ENCODE measurements at regions not wholly inside any gene's neighbourhood (a gene's known extent, or its start where the extent isn't known, plus 50 kb on each side); places are given as distances from the start of the nearest gene placed in this dataset.

- DNase-seq: no peak
Observed at GRCh38 chr5:164742025-164742424, 1236.6 kb downstream of the MAT2B start.

- DNase-seq: no peak
Observed at GRCh38 chr5:164746723-164747122, 1241.3 kb downstream of the MAT2B start.

GRCh38 chr5:164747371-164747770, 1242.0 kb downstream of the MAT2B start:
- no peak for DNase-seq

GRCh38 chr5:164748861-164749260, 1243.4 kb downstream of the MAT2B start:
- no peak for DNase-seq

GRCh38 chr5:164753434-164753833, 1248.0 kb downstream of the MAT2B start:
- no peak for DNase-seq

- DNase-seq: no peak
Observed at GRCh38 chr5:164763206-164763605, 1257.8 kb downstream of the MAT2B start.

- DNase-seq: no peak
Observed at GRCh38 chr5:164772122-164772521, 1266.7 kb downstream of the MAT2B start.

- DNase-seq: no peak
Observed at GRCh38 chr5:164784230-164784629, 1278.8 kb downstream of the MAT2B start.

- DNase-seq: no peak
Observed at GRCh38 chr5:164798110-164798509, 1292.7 kb downstream of the MAT2B start.

- no peak for DNase-seq
Observed at GRCh38 chr5:164799391-164799790, 1294.0 kb downstream of the MAT2B start.

- no peak for DNase-seq
Observed at GRCh38 chr5:164801910-164802309, 1296.5 kb downstream of the MAT2B start.

- DNase-seq: no peak
Observed at GRCh38 chr5:164809821-164810220, 1304.4 kb downstream of the MAT2B start.

GRCh38 chr5:164818445-164818844, 1313.0 kb downstream of the MAT2B start:
- DNase-seq: no peak

GRCh38 chr5:164824671-164825070, 1319.3 kb downstream of the MAT2B start:
- DNase-seq: no peak

- DNase-seq: no peak
Observed at GRCh38 chr5:164832516-164832915, 1327.1 kb downstream of the MAT2B start.

GRCh38 chr5:164844348-164844747, 1338.9 kb downstream of the MAT2B start:
- no peak for DNase-seq

GRCh38 chr5:164860896-164861295, 1355.5 kb downstream of the MAT2B start:
- no peak for DNase-seq

- DNase-seq: no peak
Observed at GRCh38 chr5:164861610-164862009, 1356.2 kb downstream of the MAT2B start.

- no peak for DNase-seq
Observed at GRCh38 chr5:164868761-164869160, 1363.3 kb downstream of the MAT2B start.

- DNase-seq: no peak
Observed at GRCh38 chr5:164869325-164869724, 1363.9 kb downstream of the MAT2B start.

- DNase-seq: no peak
Observed at GRCh38 chr5:164876793-164877192, 1371.4 kb downstream of the MAT2B start.

GRCh38 chr5:164881442-164881841, 1376.0 kb downstream of the MAT2B start:
- DNase-seq: no peak

- DNase-seq: no peak
Observed at GRCh38 chr5:164885179-164885578, 1379.8 kb downstream of the MAT2B start.

GRCh38 chr5:164893071-164893470, 1387.7 kb downstream of the MAT2B start:
- no peak for DNase-seq

- no peak for DNase-seq
Observed at GRCh38 chr5:164898705-164899104, 1393.3 kb downstream of the MAT2B start.

GRCh38 chr5:164909673-164910072, 1404.3 kb downstream of the MAT2B start:
- no peak for DNase-seq

Measured in midbrain (tissue), 1 donor.